ENCODE measurements at regions not wholly inside any gene's neighbourhood (a gene's known extent, or its start where the extent isn't known, plus 50 kb on each side); places are given as distances from the start of the nearest gene placed in this dataset.

DNA sequence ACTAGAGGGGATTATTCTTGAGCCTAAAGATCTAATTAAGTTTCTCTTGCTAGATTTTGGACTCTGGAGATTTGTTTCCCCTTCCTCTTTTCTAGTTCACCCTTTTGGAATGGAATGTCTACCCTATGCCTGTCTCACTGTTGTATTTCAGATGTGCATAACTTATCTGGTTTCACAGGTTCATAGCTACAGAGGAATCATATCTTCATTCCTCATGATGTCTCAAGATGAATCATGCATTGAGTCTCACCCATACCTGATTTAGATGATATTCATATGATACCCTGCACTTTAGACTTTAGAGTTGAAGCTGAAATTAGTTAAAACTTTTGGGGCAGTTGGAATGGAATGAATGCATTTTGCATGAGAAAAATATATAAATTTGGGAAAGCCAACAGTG is 246.7 kb downstream of the HS3ST1 start:
- no peak for DNase-seq

DNA sequence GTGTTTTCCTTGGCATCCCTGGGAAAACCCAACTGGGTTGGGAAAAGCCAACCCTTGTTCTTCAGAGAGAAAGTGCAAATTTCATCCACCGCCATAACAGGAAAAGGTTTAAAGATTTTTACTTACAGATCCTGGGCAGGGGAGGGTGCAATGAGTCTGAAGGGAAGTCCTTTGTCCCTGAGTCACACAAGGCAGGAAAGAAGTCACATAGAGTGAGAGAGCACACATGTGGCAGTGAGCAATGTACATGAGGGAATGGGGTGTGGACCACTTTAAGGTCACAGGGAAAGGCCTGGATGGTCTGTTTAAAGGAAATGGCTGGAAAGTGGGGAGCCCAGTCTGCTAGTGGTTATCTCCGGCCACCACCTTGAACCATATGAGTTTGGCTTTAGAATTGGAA is 248.9 kb downstream of the HS3ST1 start:
- DNase-seq = no peak

DNA sequence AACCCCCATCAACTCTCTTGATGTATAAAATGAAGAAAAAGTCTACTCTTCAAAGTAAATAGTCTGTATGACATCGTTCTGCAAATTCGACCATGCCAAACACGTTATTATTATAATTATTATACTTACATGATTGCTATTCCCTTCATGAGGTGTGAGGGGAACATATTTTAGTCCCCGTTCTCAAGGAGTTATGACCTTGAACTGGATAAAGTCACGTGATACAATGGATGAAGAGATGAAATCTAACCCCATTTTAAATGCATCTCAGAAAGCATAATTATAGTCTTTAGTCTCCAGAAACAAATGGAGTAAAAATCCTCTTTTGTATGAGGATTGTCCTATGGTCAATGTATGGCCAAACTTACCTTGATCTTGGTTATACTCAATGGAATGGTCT is 250.3 kb downstream of the HS3ST1 start:
- DNase-seq = no peak

DNA sequence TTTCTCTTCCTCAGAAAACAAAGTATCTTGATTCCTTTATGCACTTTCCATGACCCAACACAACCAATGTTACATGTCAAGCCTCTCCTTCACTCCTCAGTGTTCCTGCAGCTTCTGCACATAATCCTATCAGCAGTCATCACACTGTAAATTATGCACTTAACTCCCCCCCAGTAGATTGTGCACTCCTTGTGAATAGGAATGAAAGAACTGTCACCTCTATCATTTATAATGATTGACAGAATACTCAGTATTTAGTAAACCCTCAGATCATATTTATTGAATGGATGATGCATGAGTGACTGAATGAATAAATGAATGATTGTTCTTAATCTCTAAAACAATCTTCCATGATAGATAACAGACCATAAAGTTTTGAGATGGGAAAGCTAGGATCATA is 253.3 kb downstream of the HS3ST1 start:
- DNase-seq = no peak

DNA sequence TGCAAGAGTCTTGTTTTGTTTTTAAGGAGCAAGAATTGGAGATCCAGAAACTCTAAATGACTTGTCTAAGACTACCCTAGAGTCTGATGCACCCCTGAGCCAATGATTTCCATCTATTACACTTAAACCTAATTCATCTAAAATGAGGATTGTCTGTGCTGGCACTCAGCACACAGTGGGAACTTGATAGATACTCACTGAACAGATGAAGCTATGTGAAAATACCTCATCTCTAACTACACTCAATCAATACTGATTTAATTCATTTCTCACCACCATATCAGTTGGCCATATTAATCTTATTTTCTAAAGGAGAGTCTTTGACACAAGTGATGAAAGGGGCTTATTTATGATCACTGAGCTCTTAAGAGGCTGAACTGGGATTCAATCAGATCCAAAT is 262.1 kb downstream of the HS3ST1 start:
- no peak for DNase-seq

DNA sequence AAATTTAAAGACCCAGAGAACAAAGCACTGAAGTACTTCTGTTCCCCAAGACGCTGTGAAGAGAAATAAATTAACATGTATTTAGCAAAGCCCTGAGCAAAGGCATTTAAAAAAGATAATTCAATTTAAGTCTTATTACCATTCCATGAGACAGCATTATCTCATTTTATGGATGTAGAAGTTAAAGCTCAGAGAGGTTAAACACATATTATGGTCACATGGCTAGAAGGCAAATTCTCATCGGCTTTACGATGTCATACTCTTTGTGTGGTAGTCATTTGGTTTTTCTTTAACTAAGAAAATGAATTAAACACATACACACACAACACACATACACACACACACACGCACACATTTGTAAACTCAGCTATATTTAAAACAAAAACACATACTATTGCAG is 262.7 kb downstream of the HS3ST1 start:
- DNase-seq = no peak

DNA sequence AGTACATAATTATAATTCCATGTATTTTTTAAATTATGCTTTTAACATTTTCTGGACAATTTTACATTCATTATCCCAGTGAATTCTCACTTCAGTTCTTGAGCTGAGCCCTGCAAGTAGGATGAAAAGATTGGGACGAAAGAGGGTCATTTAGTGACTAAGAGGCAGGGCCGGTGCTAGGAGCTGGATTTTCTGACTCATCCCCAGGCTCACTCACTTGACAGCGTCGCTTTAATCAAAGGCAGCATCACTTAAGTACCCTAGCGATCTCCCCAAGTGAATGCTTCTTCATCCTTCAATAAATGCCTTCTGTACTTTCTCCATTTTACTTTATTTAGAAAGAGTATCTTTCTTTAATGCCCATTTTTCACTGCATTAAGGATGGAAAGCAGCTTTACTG is 263.6 kb downstream of the HS3ST1 start:
- no peak for DNase-seq

DNA sequence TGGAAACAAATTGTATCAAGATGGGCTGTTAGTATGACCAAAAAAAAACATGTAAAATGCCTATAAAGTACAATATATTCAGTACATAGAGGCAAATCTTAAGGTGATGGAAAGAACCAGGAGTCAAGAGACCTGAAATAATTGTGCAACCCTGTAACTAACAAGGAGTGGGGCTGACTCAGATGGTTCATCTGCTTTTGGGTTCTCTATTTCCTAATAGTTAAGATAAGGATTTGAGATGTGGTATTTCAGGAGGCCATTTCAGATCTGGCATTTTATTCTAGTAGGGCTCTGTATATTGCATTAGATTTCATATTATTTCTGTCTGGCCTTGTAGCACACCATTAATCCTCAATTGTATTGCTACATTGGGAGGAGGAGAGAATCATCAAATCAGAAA is 268.4 kb downstream of the HS3ST1 start:
- DNase-seq = no peak

DNA sequence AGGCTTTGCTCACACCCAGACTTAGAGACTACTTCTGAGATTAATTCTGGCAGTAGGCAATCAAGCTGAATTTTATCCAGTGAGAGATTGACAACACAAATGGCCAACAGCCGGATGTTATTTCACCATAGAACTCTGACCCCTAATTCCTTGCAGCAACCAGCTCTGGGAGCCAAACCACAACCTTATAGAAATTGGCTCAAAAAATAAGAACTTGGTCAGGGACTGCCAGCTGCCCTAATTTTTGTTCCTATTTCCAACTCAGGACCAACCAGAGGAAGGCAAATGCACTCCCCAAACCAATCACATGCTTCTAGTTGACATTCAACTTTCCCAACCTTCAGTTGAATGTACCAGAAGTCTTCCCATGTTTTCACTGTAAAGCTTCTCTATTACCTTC is 269.7 kb downstream of the HS3ST1 start:
- DNase-seq = no peak

DNA sequence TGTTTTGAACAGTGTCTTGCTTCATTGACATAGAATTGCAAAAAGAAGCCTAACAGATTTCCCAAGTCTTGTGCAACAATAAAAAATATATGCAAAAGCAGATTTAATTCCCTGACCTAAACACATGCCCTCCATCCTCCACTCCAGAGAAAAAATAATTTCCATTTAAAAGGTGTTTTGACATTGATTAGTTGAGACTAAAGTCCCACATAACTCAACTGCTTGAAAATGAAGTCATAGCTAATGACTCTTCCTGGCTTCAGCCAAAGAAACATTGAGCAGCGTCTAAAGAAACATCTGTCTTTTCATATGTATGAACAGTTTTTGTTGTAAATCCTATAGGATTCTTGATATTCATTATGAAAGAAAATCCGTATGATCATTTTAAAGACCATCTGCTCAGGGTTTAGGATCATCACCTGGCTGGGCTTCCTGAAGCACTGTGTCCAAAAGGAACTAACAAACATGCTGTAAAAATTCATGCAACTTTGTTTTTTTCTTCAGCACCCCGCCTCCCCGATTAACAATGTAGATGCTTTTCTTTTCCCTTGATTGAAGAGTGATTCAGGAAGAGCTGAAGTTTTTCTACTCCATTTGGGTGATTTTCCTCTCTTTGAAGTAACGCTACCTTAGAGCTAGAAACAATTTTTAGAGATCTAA is 273.4 kb downstream of the HS3ST1 start:
- DNase-seq = no peak

DNA sequence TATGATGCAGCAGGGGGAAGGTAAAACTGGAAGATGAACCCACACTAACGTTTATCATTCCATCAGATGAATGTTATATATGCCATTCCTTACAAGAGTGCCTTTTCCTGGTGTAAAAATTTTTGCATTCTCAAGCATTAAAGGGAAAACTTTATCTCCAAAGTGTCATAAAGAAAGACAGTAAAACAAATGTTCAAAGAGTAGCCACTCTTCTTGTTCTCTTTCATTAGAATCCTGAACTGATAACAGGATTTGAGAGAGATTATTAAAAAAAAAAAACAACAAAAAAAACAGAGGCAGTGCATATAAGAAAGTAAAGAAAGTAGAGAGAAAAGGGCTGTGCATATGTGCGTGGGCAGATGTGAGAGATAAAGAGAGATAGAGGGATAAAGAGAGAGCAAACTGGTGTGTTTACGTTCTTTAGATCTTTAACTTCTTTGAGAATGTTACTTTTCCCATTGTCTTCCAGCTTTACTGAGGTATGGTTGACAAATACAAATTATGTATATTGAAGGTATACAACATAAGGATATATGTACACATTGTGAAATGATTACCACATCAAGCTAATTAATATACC is 275.4 kb downstream of the HS3ST1 start:
- DNase-seq = no peak

DNA sequence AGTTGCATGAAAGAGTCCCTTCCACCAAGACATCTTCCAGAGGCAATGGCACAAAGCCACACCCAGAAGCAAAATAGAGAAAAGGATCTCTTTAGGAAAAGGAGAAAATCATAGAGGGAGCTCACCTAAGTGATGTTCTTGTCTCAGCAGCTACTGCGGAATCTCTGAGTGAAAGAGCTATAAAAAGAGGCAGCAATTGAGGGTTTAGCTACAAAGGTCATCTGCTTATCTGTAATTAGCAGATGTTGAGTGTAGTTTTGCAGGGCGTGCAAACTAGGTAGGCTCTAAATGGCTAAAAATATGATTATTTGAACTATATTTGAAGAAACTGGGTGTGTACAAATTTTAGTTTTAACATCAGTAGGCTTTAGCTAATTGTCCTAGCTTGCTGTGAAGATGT is 276.0 kb downstream of the HS3ST1 start:
- DNase-seq = no peak

DNA sequence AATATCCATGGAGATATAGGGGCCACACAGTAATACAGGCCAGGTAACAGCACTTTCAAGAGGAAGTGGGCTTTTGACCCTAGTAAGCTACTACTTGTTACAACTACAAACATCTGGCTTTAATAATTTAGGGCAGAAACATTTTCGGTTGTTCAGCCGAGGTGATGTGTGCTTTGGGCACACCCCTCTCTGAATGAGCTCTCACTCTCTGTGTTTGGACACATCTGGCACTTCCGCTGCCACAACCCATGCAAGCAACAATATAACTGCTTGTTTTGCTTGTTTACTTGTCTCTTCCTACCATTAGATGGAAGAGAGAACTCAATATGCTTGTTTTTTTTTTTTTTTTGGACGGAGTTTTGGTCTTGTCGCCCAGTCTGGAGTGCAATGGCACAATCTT is 277.2 kb downstream of the HS3ST1 start:
- no peak for DNase-seq

DNA sequence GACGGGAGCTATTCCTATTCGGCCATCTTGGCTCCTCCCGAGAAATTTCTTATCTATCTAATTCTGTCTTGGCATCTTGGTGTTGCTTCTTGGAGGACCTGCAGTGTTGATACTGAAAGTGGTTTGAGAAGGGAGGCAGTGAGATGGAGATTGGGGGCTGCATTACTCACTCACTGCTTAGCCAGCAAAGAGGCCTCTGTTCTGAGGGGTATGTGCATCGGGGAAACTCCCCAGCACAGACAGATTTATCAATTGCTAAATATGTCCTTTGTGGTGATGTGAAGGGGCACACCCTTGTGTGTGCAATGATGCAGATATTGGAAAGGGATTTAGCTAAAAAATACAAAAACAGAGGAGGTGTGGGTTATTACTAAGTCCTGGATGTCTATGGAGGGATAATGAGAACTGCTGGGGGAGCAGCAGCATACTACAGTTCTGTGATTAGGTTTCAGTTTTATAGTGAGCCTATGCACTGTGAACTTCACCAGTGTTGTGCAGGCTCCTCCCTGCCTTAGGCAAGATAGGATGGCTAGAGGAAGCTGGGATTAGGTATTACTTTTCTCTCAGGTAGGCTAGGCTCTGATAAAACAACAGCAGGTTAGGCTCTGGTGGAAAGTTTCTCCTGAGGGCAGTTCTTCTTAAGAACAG is 279.0 kb downstream of the HS3ST1 start:
- no peak for DNase-seq

DNA sequence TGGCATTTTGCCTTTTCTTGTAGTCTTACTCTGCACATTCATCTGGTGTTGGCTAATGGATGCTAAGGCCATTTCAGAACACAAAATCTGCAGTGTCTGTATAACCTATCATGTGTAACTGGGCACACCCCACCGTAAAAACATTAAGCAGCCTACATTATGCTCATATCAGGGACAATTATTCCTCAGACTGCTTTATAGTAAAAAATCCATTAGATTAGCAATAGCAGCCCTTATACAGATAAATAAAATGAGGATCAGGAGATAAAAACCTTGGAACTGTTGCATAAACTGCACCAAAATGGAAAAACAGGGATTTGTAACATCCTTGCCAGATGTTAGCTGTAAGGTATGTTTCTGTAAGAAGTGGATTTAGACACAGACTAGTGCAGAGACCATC is 288.8 kb downstream of the HS3ST1 start:
- DNase-seq = no peak

DNA sequence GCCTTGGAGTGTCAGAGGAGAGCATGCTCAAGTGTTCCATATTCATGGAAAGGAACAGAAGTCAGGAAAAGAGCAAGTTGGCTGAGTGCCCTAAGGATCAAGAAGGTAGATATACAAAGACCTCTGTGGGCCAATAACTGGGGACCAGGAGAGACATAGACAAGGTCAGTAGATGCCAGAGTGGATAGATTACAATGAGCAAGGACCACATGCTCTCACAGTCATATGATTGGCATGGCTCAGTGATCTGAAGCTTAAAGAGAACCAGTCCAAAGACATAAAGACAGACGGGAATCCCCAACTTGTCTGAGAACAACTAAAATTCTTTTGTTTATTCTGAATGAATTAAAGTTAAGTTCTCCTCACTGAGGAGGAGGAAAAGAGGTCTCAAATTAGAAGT is 289.7 kb downstream of the HS3ST1 start:
- no peak for DNase-seq

DNA sequence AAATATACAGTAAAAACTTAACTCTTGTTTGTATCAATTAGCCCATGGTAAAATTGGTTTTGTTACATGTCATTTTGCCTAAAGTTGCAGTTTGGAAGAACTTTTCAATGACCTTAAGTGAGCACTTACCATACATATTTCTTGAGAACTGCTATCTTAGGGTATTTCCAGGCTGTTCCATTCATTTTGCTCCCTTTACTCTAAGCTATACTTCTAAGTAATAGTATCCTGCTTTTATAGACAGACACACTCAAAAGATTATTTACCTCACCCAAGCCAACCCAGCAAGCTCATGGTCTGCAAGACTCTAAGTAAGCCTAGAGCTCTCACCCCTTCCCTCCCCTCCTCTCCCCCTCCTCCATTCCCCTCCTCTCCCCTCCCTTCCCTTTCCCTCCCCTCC is 294.0 kb downstream of the HS3ST1 start:
- DNase-seq = no peak

DNA sequence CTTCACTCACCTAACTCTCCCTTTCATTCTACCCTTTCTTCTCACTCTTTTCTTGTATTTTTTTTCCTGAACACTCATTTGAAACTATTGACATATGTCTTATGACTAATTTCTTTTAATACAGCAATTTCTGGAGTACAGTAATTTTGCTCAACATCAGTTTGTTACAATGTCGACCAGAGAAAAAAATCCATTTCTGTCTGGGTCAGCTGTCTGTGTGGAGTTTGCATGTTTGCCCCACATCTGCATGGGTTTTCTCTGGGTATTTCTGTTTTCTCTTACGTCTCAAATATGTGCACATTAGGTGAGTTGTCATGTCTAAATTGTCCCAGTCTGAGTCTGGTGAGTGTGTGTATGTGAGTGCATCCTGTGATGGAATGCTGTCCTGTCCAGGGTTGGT is 294.8 kb downstream of the HS3ST1 start:
- no peak for DNase-seq

DNA sequence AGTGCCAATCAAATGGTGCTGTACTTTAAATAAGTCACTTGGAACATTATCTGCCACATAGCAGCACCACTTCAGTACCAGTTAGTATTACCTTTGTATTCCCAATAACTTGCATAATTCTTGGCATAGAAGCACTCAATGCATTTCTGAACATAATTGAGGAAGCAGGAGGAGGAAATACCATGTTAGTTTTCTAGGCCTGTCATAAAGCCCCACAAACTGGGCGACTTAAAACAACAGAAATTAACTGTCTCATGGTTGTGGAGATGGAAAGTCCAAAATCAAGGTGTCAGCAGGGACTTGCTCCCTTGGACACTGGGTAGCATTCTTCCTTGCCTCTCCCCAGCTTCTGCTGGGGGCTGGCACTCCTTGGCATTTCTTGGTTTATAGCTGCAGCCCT is 296.2 kb downstream of the HS3ST1 start:
- DNase-seq = no peak

DNA sequence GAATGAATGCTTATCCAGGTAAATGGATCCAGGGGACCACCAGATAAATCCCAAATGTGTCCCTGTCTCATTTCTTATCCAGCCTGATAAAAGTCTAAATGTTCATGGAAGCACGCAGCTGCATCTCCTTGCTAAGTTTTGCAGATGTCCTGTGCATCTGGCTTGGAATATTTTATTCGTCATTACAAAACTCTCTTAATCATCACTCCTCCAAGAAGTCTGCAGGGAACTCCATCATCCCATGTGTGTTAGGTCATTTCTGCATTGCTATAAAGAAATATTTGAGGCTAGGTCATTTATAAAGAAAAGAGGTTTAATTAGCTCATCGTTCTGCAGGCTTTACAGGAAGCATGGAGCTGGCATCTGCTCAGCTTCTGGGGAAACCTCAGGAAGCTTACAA is 297.2 kb downstream of the HS3ST1 start:
- no peak for DNase-seq

DNA sequence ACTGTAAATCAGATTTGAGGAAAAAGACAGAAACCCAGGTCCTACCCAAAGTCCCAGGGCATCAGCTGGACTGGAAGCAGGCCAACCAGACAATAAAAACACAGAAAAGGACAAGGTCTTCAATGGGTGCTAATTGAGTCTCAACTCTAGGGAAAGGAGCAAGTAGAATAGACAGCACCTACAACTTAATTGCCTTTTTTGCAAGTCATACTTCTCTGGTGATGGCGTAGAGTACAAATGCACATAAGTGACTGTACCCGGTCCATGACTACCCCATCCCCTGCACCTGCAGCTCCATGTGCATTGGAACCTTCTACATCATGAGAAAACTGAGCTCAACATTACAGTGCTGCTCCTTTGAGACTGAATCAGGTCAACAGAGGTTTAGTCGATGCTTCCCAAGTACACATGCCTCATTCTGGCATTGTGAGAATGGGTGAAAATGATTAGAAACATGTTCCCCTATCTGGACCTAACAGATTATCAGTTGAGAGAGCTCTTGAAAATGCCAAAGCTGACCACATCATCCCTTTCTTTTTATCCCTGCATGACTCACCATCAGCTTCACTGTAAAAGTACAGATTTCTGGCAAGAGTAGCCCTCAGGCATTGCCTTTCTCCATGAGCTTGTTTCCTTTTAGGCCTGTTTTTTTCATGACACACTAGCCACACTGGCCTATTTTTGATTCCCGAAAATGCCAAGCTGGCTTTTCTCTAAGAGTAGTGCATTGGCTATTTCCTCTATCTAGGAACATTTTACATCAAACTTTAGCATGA is 298.3 kb downstream of the HS3ST1 start:
- DNase-seq = no peak

DNA sequence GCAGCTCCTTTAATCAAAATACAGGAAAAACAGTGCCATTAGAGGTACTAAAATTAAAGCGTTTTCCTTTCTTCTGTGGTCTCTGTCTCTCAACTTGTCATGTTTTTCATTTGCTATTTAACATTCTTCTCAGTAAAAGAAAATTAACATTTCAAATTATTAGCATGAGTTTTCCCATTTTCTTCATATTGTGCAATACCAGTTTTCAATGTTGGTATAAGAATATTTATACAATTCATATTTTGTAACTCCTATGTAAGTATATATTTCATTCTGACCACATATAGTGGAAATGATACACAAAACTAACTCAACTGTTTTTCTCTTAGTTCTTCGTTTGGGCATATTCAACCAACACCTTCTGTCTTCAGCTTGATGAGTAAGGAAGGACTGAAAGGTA is 308.3 kb downstream of the HS3ST1 start:
- no peak for DNase-seq

DNA sequence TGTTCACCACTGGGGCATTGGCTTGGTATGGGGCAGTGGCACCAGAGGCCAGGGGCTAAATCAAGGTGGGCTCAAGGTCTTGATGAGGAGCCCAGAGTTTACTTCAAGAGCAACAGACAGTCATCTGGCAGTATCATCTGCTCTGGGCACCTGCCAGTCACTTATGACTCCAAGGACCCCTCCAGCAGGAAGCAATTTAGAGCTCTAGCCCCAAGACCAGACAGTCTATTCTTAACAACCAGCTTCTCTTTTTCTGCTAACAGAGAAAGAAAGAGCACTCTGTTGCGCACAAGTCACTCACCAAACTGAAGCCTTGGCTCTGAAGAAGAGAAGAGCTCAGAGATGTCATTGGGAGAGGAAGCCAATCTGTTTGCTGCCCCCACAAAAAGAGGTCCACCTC is 309.2 kb downstream of the HS3ST1 start:
- DNase-seq = no peak

DNA sequence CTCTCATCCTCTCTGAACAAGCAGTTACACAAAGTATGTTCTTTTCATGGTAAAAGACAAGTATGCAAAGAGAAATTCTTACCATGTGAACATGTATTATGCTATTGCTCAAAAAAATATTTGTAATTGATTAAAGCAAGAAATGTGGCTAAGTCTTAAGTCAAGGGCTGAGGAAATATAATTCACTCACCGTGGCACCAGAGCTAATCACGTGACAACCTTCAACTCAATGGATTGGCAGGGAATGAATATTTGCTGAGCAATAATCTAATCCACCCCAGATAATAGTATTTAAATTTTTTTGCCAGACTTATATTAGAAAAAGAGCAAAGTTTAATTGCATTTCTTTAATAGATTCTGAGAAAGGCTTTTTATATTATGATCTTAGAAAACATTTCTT is 310.2 kb downstream of the HS3ST1 start:
- DNase-seq = no peak

All from NCI-H1694 (cell line).